ENCODE measurements at regions not wholly inside any gene's neighbourhood (a gene's known extent, or its start where the extent isn't known, plus 50 kb on each side); places are given as distances from the start of the nearest gene placed in this dataset.

DNA sequence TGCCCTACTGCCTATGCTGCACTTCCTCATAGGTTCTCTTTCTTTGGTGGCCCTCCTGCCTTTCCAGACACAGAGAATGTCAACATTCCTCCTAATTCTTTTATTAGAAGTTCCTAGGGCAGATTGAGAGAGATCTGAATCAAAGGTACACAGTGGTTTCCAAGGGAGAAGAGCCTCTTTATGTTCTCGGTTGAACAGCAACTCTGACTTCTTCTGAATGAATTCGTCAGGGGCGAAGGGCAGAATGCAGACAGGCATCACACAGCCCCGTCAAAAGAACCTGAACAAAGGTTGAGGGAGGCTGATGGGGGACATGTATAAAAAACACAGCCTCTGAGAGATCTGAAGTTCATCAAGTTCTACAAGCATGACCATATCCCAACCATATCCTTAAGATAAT is 68.1 kb upstream of the DTNBP1 start (continued):
- TF ChIP-seq, protein P1, sequence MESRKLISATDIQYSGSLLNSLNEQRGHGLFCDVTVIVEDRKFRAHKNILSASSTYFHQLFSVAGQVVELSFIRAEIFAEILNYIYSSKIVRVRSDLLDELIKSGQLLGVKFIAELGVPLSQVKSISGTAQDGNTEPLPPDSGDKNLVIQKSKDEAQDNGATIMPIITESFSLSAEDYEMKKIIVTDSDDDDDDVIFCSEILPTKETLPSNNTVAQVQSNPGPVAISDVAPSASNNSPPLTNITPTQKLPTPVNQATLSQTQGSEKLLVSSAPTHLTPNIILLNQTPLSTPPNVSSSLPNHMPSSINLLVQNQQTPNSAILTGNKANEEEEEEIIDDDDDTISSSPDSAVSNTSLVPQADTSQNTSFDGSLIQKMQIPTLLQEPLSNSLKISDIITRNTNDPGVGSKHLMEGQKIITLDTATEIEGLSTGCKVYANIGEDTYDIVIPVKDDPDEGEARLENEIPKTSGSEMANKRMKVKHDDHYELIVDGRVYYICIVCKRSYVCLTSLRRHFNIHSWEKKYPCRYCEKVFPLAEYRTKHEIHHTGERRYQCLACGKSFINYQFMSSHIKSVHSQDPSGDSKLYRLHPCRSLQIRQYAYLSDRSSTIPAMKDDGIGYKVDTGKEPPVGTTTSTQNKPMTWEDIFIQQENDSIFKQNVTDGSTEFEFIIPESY (IDR thresholded peaks at IDR 0.05; ENCODE audit: borderline replicate concordance, low read depth) = no peak
- TF ChIP-seq FOXM1 (IDR thresholded peaks at IDR 0.05; ENCODE audit: low read depth) (no peak), ELF1 (IDR thresholded peaks at IDR 0.05) (no peak), JUND (IDR thresholded peaks at IDR 0.05) (no peak), MEF2A (IDR thresholded peaks at IDR 0.05; ENCODE audit: borderline replicate concordance, low read depth) (no peak), EP300 (IDR thresholded peaks at IDR 0.05; ENCODE audit: borderline replicate concordance in 1 of 2, low read depth in 1 of 2, low read length in 1 of 2) (no peak)

DNA sequence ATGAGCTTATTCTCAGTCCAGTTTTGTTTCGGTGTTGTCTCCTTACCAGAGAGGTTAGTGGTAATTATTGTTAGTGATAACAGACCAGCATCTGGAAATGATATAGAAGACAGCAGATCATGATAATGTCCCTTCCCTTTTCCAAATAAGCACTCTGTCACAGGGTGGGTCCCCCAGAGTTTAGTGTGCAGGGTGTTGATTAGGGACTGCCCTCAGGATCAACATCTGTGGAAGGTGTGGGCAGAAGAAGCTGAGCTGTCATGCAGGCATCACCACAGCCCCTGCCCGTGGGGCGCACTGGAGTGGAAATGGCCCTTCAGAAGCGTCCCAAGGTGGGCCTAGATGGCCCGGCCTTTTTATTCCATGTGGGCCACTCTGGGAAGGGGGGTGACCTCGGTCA is 67.6 kb upstream of the DTNBP1 start:
- ChIA-PET CTCF (interaction anchor here (0.9 to 2.6 kb wide), 6 partner anchors 36 to 476 kb away, joined by 3 to 11 read pairs (median 4); partner anchors contain the start of gene MYLIP), POLR2A (interaction anchor here (0.6 kb wide), 1 partner anchor 407 kb away, joined by 3 read pairs; no protein-coding TSS in a partner anchor)
- peaks cover 0 to 13% of the 10 kb centered on the region in 2 experiments; a peak in 2 of 4 replicates for H3K4me1 ChIP-seq (ENCODE audit: control insufficient read depth in 1 of 2, insufficient read depth in 2 of 2, low read depth in 1 of 2, low read length in 1 of 2)
- no peak overlapping the region; a peak in 1 of 4 replicates for H3K4me3 ChIP-seq (ENCODE audit: low read depth in 2 of 2, low read length in 1 of 2)
- H3K9me3 ChIP-seq = no peaks in the 10 kb centered on the region
- 42% methylated on average over 6 of the region's 6 CpGs for WGBS (ENCODE audit: low lambda C conversion rate)
- no peaks in the 10 kb centered on the region for H3K36me3 ChIP-seq (replicated peaks in 1 of 2; ENCODE audit: control insufficient read depth in 1 of 2, insufficient read depth in 2 of 2, low read length in 1 of 2)
- no peak overlapping the region for H2AFZ ChIP-seq (ENCODE audit: low read depth)
- no peaks in the 10 kb centered on the region for H3F3A ChIP-seq (replicated peaks; ENCODE audit: insufficient read depth)
- H3K79me2 ChIP-seq (ENCODE audit: insufficient read depth) = no peaks in the 10 kb centered on the region
- H3K9ac ChIP-seq = no peak overlapping the region
- H3K27me3 ChIP-seq (ENCODE audit: insufficient read depth) = no peaks in the 10 kb centered on the region
- TF ChIP-seq RCOR1 (IDR thresholded peaks at IDR 0.05; ENCODE audit: low read length) (peak; percentile 76; the same call in 1 of the 2 replicates), GATA2 (CRISPR knock-in tag; IDR thresholded peaks at IDR 0.05) (peak; percentile 84), EP300 (IDR thresholded peaks at IDR 0.05; ENCODE audit: borderline replicate concordance in 1 of 2, low read depth in 1 of 2, low read length in 1 of 2) (peak in 1 of 2 experiments; percentile 79; a peak in 1 of 4 replicates), MXI1 (IDR thresholded peaks at IDR 0.05; ENCODE audit: low read depth, low read length) (peak; percentile 69; the same call in 1 of the 2 replicates), FOXJ3 (CRISPR knock-in tag; IDR thresholded peaks at IDR 0.05) (peak; percentile 78), CHD2 (IDR thresholded peaks at IDR 0.05; ENCODE audit: low read length, partially characterized antibody) (peak; percentile 55), EZH2phosphoT487 (IDR thresholded peaks at IDR 0.05; ENCODE audit: borderline replicate concordance, low read depth) (no peak)
- TF ChIP-seq, protein P2, sequence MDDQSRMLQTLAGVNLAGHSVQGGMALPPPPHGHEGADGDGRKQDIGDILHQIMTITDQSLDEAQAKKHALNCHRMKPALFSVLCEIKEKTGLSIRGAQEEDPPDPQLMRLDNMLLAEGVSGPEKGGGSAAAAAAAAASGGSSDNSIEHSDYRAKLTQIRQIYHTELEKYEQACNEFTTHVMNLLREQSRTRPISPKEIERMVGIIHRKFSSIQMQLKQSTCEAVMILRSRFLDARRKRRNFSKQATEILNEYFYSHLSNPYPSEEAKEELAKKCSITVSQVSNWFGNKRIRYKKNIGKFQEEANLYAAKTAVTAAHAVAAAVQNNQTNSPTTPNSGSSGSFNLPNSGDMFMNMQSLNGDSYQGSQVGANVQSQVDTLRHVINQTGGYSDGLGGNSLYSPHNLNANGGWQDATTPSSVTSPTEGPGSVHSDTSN (IDR thresholded peaks at IDR 0.05) = no peak
- H3K9me2 ChIP-seq = no peaks in the 10 kb centered on the region
- H4K20me1 ChIP-seq (ENCODE audit: insufficient read depth) = no peaks in the 10 kb centered on the region
- DNase-seq = peak; percentile 57
- peak overlapping the region in 1 of 2 experiments; percentile 44; a peak in 2 of 4 replicates for H3K27ac ChIP-seq (ENCODE audit: low read depth in 2 of 2, low read length in 1 of 2)
- no peak overlapping the region for H3K4me2 ChIP-seq

DNA sequence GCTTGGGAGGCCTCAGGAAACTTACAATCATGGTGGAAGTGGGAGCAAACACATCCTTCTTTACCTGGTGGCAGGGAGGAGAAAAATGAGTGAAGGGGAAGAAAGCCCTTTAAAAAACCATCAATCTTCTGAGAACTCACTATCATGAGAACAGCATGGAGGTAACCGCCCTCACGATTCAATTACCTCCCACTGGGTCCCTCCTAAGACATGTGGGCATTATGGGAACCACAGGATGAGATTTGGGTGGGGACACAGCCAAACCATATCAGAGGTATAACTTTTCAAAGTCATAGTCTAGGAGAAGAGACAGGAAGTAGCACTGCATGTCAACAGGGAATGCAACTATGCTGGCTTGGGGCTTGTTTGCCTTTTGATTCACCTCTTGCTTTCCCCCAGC is 59.9 kb upstream of the DTNBP1 start:
- Histone ChIP-seq H3K27ac (ENCODE audit: low read depth in 2 of 2, low read length in 1 of 2) (no peak overlapping the region), H4K20me1 (ENCODE audit: insufficient read depth) (no peaks in the 10 kb centered on the region), H3K36me3 (replicated peaks in 1 of 2; ENCODE audit: control insufficient read depth in 1 of 2, insufficient read depth in 2 of 2, low read length in 1 of 2) (no peaks in the 10 kb centered on the region), H3F3A (replicated peaks; ENCODE audit: insufficient read depth) (no peaks in the 10 kb centered on the region), H2AFZ (ENCODE audit: low read depth) (no peak overlapping the region), H3K27me3 (ENCODE audit: insufficient read depth) (no peaks in the 10 kb centered on the region), H3K9me2 (no peaks in the 10 kb centered on the region), H3K4me3 (ENCODE audit: low read depth in 2 of 2, low read length in 1 of 2) (no peak overlapping the region), H3K79me2 (ENCODE audit: insufficient read depth) (no peaks in the 10 kb centered on the region), H3K4me2 (no peak overlapping the region), H3K9me3 (no peaks in the 10 kb centered on the region), H3K9ac (no peak overlapping the region), H3K4me1 (ENCODE audit: control insufficient read depth in 1 of 2, insufficient read depth in 2 of 2, low read depth in 1 of 2, low read length in 1 of 2) (no peaks in the 10 kb centered on the region)
- TF ChIP-seq SIN3A (IDR thresholded peaks at IDR 0.05; ENCODE audit: borderline replicate concordance, low read depth, low read length) (no peak), MEF2A (IDR thresholded peaks at IDR 0.05; ENCODE audit: borderline replicate concordance, low read depth) (no peak), SMC3 (IDR thresholded peaks at IDR 0.05; ENCODE audit: low read depth, low read length) (no peak), YY1 (IDR thresholded peaks at IDR 0.05; ENCODE audit: low read depth) (no peak)
- WGBS (ENCODE audit: low lambda C conversion rate) = 57% methylated on average over 2 of the region's 2 CpGs
- no peak for DNase-seq
- ChIA-PET CTCF (interaction anchor here (0.8 kb wide), 1 partner anchor 483 kb away, joined by 3 read pairs; no protein-coding TSS in a partner anchor), POLR2A (no interaction called here)
